ENCODE measurements at regions not wholly inside any gene's neighbourhood (a gene's known extent, or its start where the extent isn't known, plus 50 kb on each side); places are given as distances from the start of the nearest gene placed in this dataset.

DNA sequence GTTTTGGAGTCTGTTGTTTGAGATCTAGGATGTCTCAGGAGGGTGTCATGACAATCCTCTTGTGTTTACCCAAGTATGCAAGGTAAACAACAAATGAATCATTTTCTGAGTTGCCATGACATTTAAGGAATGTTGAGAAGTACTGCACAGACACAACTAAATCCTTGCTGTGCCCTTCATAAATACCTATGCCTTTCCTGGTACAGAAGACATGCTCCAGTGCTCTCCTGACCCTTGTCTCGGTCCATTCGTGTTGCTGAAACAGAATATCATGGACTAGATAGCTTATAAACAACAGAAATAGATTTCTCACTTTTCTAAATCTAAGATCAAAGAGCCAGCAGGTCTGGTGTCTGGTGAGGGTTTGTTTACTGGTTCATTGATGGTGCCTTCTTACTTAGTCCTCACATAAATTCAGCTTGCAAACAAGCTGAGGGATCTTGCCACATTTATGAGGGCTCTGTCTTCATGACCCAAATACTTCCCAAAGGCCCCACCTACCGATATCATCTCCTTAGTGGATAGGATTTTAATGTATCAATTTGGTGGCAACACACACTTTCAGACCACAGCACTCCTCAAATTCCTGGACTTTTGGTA is 341.8 kb upstream of the SEMA3A start:
- DNase-seq (ENCODE audit: low read depth, low spot score) = no peak
- Histone ChIP-seq H3K4me3 (ENCODE audit: low read depth, low read length) (no peak overlapping the region), H3K27me3 (ENCODE audit: control insufficient read depth, insufficient read depth, low read length) (no peaks in the 10 kb centered on the region), H3K9me3 (ENCODE audit: control insufficient read depth, insufficient read depth, low read length) (no peaks in the 10 kb centered on the region), H3K27ac (ENCODE audit: low read depth, low read length) (no peak overlapping the region)
- CTCF ChIA-PET = no interaction called here
- POLR2A ChIA-PET = no interaction called here
- TF ChIP-seq, protein P1, sequence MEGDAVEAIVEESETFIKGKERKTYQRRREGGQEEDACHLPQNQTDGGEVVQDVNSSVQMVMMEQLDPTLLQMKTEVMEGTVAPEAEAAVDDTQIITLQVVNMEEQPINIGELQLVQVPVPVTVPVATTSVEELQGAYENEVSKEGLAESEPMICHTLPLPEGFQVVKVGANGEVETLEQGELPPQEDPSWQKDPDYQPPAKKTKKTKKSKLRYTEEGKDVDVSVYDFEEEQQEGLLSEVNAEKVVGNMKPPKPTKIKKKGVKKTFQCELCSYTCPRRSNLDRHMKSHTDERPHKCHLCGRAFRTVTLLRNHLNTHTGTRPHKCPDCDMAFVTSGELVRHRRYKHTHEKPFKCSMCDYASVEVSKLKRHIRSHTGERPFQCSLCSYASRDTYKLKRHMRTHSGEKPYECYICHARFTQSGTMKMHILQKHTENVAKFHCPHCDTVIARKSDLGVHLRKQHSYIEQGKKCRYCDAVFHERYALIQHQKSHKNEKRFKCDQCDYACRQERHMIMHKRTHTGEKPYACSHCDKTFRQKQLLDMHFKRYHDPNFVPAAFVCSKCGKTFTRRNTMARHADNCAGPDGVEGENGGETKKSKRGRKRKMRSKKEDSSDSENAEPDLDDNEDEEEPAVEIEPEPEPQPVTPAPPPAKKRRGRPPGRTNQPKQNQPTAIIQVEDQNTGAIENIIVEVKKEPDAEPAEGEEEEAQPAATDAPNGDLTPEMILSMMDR (IDR thresholded peaks at IDR 0.05; ENCODE audit: low read depth, low read length) = no peak

DNA sequence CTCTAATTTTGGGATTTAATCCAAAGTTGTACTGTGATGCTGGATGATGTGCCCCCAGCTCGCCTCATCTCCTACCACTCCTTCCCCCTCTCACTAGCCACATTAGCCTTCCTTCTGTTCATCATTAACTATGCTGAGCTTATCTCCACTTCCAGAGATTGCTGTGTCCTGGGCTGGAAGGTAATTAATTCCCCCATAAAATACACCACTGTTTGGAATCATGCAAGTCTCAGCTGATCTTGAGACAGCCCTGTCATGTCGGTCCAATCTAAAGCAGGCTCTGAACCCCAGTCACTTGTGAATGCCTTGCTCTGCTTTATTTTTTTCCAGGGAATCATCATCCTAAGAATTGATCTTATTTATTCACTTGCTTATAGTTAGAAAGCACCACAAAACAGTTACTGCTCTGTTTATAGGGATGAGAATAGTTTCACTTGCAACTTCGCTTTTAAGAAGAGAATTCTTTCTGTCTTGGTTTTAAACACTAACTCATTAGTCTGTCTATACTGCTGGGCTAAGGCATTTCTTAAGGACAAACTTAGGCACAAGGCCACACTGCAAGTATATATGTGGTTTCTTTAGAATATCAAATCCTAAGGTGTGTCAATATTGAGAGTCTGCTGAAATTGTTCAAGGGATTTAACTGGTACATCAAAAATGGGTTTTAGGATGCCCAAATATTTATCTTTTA is 341.1 kb upstream of the SEMA3A start:
- POLR2A ChIA-PET = no interaction called here
- CTCF ChIA-PET = no interaction called here
- Histone ChIP-seq H3K27me3 (ENCODE audit: control insufficient read depth, insufficient read depth, low read length) (no peaks in the 10 kb centered on the region), H3K4me3 (ENCODE audit: low read depth, low read length) (no peak overlapping the region), H3K9me3 (ENCODE audit: control insufficient read depth, insufficient read depth, low read length) (no peaks in the 10 kb centered on the region), H3K27ac (ENCODE audit: low read depth, low read length) (no peak overlapping the region)
- DNase-seq (ENCODE audit: low read depth, low spot score) = no peak
- TF ChIP-seq, protein P1 (IDR thresholded peaks at IDR 0.05; ENCODE audit: low read depth, low read length) = no peak

DNA sequence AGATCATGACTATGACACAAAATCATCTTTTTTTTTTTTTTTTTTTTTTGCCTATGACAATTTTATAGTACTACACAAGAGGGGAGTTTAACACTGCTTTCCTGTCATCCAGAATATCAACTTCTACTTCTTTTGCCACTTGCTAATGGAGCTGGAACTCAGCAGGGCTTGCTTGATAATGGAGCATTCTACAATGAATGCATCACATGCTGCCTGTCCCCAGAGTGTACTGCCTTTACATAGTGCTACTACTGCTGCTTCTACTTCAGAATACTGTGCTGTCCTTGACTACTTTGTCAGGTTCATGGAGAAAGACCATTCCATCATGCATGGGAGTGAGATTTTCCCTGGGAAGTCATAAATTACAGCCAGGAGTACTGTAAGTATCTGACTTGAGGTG is 338.6 kb upstream of the SEMA3A start:
- CTCF ChIA-PET = interaction anchor here (1.0 to 1.4 kb wide), 2 partner anchors 489 to 491 kb away, joined by 3 read pairs; no protein-coding TSS in a partner anchor

DNA sequence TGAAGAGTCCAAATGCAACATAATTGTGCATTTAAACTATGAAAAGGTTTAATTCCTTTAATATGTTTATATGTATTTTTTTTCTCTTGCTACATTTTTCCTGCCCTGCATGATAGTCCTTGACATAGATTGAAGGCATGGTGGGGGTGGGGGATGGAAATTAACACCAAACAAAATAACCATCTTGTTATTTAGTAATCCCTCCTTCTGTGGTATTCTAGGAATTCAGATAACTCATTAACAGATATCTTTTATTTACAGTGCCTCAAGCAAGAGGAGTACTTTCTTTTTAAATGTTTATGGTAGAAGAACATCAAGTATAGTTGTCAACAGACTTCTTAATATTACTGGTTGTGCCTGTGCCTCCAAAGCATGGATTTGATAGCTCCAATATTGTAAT is 337.6 kb upstream of the SEMA3A start:
- TF ChIP-seq, protein P1 (IDR thresholded peaks at IDR 0.05; ENCODE audit: low read depth, low read length) = no peak
- H3K27ac ChIP-seq (ENCODE audit: low read depth, low read length) = no peak overlapping the region
- H3K27me3 ChIP-seq (ENCODE audit: control insufficient read depth, insufficient read depth, low read length) = no peaks in the 10 kb centered on the region
- ChIA-PET POLR2A (no interaction called here), CTCF (interaction anchor here (1.0 to 1.4 kb wide), 2 partner anchors 490 to 492 kb away, joined by 3 read pairs; no protein-coding TSS in a partner anchor)
- H3K4me3 ChIP-seq (ENCODE audit: low read depth, low read length) = no peak overlapping the region
- no peaks in the 10 kb centered on the region for H3K9me3 ChIP-seq (ENCODE audit: control insufficient read depth, insufficient read depth, low read length)
- no peak for DNase-seq (ENCODE audit: low read depth, low spot score)

More for the DNA sequence above, 338.6 kb upstream of the SEMA3A start:
- Histone ChIP-seq H3K27ac (ENCODE audit: low read depth, low read length) (no peak overlapping the region), H3K27me3 (ENCODE audit: control insufficient read depth, insufficient read depth, low read length) (no peaks in the 10 kb centered on the region), H3K9me3 (ENCODE audit: control insufficient read depth, insufficient read depth, low read length) (no peaks in the 10 kb centered on the region), H3K4me3 (ENCODE audit: low read depth, low read length) (no peak overlapping the region)
- POLR2A ChIA-PET = no interaction called here
- DNase-seq (ENCODE audit: low read depth, low spot score) = no peak
- TF ChIP-seq, protein P1 (IDR thresholded peaks at IDR 0.05; ENCODE audit: low read depth, low read length) = no peak

DNA sequence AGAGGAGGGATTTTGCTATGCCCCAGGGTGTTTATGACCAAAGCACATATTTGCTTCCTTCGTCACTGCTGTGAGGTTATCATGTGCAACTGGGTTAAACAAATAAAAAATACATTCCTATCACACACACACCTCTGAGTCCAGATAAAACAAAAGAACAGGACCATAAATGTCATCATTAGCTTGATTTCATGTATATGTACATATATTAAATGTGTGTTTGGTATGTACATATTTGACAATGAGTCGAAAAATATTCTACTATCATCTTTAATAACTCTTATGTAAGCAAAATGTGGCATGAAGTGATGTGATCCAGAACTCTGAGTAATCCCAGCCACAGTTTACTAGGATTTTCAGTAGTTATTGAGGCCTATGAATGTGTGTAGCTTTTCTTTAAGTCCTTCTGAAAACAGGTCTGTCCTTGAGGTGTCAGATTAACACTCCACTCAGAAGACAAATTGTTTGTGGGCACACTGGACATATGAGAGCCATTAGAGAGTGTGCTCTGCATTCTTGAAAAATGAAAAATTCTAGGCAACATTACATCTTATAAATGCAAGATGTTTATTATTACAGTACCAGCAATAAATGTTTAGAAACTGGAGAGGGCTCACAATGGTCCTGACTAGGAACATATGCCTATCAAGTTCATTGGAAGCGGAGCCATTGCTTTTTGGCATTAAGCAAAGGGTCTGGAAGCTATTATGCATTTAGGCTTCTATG is 335.1 kb upstream of the SEMA3A start:
- no peak overlapping the region for H3K4me3 ChIP-seq (ENCODE audit: low read depth, low read length)
- no peak for DNase-seq (ENCODE audit: low read depth, low spot score)
- TF ChIP-seq, protein P1 (IDR thresholded peaks at IDR 0.05; ENCODE audit: low read depth, low read length) = no peak
- ChIA-PET CTCF (no interaction called here), POLR2A (no interaction called here)
- no peaks in the 10 kb centered on the region for H3K9me3 ChIP-seq (ENCODE audit: control insufficient read depth, insufficient read depth, low read length)
- no peak overlapping the region for H3K27ac ChIP-seq (ENCODE audit: low read depth, low read length)
- no peaks in the 10 kb centered on the region for H3K27me3 ChIP-seq (ENCODE audit: control insufficient read depth, insufficient read depth, low read length)

All from AG04450 (cell line).